Dermis microvascular lymphatic vessel endothelial cell (primary cell): ENCODE measurements at regions not wholly inside any gene's neighbourhood (a gene's known extent, or its start where the extent isn't known, plus 50 kb on each side); places are given as distances from the start of the nearest gene placed in this dataset.

Experiments used
- DNase-seq, 2 donors: peaks; one replicate each; pipeline versions ENCODE4 v3.0.0 to v3.0.0-alpha.2; 2010; ENCODE audit warnings: low read depth in 2 of 2

DNA sequence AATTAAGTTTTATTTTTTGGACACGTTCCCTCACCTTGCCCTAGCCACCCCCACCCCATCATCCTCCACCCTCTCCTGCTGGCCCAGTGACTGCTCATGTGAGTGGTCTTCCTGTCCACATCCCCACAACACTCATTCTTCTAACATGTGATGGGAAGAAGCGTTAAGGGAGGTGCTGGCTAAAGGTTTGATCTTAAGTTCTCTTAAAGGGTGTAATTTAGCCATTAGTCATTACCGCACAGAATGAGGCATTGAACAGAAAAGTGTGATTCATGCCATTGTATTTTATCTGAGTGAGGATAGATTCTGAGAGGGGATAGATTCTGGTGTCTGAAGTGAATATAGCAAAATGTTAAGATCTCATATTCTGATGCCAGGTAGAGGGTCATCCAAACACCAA is 272.9 kb upstream of the TPM1 start:
- DNase-seq, result peak in 1 of 2 donors; percentile 57

DNA sequence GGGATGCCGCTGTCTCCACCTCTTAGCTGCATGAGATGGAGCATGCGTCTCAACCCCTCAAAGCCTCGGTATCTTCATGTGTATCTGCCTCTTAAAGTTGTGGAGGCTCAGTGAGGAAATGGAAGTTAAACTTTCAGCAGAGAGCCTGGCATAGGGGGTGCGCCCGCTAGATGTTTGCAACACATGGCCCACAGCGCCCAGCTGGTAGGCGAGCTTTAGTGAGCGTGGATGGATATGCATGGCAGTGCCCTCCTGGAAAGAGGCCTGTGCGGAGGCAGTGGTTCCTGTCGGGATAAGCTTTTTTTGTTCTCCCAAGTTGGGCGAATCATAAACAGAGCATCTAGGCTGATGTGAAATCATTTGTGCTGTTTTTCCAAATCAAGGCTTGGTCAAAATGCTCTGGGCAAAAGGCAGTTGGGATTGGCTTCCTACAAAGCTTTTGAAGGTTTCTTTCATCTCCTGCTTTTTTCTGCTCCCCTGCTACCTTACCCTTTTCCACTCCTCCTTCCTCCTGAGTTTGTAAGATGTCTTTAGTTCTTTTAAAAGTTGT is 272.4 kb upstream of the TPM1 start:
- DNase-seq, result no peak

DNA sequence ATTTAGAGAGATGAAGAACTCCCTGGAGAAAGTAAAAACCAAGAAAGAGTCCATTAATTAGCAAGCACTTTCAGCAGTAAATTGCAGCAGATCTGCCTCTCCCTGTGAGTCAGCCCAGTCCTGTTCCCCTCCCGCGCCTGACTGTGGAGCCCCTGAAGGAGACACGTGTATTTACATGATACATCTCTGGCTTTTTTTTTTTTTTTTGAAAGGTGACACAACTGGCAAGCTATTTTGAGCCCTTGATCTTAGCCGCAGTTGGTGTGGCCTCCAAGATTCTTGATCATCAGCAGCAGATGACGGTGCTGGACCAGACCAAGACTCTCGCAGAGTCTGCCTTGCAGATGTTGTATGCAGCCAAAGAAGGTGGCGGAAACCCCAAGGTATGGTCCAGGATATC is 271.8 kb upstream of the TPM1 start:
- no peak for DNase-seq

DNA sequence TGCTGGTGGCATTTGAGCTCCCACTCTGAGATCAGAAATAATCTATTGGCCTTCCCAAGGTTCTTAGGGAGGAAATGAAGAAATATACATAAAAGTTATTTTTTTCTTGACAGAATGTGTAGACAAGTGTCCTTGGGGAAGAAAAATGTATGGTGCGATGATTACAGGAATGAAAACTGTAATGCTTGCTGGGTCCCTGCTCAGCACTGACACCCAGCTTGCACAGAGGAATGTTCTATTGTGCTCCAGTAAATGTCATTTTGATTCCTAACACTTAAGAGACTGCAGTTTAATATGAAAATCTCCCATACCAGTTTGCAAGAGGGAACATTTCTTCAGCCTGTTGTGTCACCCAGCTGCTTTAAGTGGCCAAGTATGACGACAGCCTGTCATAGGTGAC is 271.3 kb upstream of the TPM1 start:
- no peak for DNase-seq

DNA sequence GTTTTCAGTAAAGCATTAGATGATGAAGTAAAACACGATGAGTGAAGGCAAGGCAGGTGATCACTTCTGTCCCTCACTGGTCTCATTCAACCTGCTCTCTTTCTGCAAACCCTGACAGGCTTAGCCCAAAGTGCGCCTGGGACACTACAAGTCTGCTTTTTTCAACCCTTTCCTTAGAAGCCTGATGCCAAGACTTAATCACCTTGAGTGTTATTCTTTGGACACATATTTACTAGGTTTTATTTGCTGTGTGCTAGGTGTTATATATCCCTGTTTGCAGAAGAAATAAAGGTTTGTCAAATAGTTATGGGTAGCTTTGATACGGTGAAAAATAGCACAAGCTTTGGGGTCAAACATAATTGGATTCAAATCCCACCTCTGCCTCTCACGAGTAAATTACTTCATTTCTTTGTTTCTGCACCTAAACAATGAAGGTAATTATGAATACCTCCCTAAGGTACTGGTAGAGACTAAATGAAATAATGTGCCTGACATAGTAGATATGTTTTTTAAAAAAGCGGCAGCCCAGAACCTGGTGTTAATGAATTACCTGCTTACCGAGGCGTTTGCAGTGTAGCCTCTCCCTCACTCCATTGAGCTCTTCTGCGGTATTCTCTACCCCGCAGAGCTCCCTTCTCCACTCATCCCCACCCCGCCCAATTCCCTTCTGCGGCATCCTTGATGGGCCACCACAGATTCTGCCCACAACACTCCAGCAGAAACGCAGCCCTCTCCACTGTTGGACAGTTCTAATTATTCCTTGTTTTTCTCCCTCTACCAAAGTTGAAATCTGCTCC is 269.0 kb upstream of the TPM1 start:
- DNase-seq, result no peak

DNA sequence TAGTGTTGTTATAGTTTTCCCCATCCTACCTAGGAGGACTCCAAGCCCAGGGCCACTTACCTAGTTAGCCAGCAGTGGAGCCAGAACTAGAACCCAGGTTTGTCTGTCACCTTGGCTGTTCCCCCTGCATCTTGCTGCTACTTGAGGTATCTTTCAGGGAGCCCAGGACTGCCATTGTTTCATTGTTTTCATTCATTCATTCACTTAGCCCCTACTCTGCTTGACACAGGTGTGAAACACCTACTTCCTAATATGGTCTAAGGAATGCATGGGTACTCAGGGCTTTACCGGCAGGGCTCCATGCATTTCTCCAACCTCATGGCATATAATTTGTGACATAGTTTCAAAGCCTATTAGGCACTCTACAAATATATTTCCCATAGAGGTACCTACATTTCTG is 266.6 kb upstream of the TPM1 start:
- no peak for DNase-seq

DNA sequence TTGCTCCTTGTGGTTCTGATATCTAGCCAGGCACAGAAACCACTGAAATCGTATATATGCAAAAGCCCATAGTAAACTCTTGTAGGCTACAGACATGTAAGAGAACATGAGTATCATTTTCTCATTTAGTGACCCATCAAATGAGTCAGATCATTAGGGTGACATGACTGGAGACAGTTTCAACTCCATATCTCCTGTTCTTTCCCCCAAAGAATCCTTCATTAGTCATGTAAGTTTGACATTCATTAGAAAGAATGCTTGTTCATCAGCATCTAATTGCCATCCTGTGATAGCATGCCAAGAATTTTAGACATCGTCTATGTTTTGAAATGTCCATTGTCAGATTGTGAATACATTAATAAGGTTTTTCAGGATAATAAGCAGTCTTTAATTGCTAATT is 264.9 kb upstream of the TPM1 start:
- no peak for DNase-seq

DNA sequence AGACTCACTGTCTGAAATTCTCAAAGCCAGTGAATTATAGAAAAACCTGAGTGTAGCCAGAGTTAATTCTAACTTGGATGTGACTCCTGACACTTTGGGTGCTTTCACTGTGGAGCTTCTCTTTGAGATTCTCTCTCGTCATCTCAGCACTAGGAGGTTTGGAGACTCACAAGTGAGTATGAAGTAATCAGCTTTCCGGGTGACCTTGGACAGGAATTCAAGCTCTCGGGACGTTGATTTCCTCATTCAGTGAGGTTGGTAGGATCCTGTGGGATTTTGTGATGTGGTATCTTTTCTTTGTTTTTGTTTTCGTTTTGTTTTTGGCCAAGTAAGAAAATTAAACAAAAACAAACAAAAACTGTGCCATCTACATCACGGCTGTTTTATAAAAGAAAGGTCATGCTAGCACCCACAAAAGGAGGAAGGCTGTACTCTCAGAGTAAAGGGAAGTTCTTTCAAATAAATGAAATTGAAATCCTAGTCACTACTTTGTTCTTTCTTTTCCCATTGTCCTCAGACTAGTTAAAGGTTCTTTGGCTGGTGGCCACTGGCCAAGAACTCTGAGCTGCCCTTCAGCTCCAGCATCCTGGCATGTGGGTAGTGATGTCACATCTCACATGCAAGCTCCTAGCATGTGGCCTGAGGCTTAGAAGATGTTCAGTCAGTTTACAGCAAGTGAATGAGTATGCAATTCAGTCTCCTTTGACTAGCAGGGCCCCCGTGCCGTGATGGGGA is 263.3 kb upstream of the TPM1 start:
- peak in 1 of 2 donors; percentile 76 for DNase-seq

DNA sequence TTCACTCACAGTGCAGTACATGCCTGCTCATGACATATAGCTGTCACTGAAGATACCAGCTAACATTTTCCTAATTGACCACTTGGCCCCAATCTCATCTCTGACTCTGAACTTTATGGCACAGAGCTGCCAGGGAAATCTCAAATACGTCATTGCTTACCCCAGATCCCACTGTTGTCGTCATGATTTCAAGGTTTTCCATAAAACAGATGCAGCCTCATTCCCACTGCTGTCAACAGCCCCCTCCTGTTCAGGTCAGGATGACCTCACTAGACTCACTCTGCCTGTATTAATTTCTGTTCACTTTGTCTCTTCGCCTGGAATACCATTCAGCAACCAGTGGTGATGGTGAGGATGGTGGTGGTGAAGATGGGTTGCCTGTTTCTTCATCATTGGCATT is 262.6 kb upstream of the TPM1 start:
- no peak for DNase-seq

DNA sequence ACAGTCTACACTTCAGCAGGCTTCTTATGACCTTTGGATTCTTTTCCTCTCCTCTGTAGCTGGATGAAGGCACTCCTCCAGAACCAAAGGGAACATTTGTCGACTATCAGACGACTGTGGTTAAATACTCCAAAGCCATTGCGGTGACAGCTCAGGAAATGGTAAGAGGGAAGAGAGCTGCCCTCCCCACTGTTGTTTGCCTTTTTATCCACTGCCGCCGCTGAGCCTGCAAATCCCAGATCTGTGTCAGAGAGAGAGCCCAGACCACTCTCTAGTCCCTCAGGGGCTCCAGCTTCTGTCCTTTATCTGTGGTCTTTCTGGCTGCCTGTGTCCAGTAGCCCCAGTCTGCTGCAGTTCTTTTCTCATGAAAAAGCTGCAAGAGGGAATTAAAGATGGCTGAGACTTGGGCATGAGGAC is 261.5 kb upstream of the TPM1 start:
- DNase-seq, result no peak

DNA sequence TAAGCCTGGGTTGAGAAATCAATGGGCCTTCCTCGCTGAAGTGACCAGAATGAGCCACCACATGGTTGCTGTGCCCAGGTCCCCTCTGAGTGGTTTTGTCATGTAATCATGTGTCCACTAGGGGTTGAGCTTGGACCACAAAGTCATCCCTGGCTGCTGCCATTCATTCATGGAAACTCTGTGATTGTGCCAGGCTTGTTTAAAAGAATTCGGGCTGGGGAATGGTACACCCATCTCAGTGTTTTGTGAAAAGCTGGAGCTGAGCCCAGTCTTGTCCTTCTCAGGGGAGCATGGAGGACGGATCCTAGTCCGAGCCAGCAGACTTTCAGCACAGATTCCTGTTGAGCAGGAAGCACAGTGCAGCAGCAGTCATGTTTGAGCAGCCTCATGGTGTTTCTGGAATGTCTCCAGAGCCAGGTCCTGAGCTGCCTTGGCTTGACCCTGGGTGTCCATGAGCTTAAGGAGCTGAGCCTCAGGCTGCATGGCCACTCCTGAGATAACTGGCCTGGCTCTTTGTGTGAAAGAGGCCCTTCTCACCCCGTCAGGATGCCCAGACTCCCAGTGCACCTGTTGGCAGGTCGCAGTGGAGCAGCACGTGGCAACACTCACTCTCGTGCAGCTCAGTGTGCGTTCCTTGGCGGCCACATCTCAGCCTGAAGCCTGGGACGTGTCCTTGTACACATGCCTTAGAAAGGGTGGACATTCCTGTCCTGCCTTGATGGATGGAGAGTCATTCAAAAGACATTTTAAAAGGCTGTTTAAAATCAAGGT is 260.3 kb upstream of the TPM1 start:
- DNase-seq, result peak; percentile 87 to 92

DNA sequence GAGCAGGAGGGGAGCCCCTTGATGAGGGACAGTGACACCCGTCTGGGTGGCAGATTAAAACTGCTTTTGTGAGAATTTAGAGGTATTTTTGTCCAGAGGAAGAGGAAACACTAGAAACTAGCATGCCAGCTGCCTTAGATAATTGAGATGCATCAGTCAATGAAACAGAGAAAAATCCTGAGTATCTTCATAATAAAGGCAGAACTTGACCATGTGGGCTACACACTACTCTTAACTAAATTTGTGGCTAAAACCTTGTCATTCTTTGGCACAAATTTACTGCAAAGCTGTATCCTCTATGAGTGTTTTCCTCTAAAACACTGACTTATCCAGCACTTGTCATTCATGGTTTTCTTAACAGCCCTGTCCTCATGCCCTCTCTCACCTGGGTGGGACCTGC is 259.7 kb upstream of the TPM1 start:
- DNase-seq, result no peak

DNA sequence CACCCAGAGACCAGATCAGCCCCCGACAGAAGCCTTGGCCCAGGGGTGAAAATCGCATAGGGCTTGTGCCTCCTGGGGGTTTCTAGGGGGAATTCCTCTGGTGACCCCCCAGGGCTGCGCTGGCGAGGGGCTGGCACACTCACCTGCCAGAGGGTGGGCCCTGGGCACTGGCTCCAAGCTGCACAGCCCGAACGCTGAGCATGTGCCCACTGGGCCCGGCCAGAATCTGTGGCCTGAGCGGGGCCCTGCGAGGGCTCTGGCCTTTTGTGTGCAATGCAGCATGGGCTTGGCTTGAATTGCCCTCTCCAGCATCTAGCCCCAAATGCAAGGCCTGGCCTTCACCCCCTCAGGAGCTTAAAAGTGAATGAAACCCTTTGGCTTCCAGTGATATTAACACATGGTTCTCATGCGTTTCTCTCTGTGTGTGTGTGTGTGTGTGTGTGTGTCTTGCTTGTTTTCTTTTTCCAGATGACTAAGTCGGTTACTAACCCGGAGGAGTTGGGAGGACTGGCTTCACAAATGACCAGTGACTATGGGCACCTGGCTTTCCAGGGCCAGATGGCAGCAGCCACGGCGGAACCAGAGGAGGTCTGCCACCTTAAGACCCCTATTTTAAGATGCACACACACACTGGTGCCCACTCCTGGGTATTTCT is 259.1 kb upstream of the TPM1 start:
- DNase-seq, result peak in 1 of 2 donors; percentile 62

DNA sequence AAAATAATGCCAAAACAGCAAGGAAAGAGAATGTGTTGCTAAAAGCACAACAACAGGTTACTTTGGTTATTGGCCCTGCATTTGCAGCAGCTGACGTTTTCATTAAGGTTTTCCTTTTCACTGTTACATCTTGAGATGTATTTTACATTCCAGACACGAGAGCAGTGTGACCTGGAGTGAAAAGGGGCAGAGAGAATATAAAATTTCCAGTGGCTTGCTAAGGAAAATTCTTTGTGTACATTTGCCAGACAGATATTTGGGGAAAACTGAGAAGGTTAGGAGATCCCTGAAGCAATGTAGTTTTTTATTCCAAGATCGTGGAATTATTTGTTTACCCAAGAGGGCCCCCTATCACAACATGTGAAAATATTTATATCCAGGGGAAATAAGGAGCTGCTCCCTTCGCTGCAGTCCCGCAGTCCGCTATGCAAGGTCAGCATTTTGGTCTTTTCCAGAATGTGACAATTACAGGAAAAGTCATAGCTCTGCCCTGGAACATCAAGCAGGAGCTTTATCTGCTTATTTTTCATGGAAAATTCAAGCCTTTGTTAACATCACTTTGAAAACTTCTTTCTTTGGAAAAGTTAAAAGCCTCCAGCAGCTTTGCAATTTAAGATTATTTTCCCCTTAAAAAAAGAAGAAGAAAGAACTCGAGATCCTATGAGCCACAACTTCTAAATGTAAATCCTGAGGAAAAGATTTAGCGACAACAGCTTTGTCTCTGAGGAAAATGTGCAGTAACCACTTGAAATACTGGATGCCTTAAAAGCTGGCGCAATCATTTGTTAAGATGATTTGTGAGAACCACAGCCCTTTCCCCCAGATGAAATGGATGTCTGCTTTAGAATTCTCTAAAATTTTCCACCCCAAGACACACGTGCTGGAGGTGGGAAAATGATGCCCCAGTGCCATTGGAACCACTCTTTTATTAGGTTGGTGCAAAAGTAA is 256.4 kb upstream of the TPM1 start:
- DNase-seq, result peak; percentile 15 to 31

DNA sequence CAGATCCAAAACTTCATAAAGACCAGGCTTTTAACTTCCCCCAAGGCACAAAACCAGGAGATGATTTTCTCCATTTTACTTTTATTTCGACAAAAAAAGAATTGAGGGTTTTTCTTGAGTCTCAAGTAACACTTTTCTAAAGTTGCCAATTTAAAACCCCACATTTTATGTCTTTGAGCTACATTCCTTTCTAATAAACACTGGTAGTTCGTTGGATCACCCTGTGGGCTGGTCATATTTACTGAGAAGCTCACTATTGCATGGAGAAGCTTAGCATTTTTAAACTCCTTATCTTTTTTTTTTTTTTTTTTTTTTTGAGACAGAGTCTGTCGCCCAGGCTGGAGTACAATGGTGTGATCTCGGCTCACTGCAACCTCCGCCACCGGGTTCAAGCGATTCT is 255.1 kb upstream of the TPM1 start:
- DNase-seq, result no peak

DNA sequence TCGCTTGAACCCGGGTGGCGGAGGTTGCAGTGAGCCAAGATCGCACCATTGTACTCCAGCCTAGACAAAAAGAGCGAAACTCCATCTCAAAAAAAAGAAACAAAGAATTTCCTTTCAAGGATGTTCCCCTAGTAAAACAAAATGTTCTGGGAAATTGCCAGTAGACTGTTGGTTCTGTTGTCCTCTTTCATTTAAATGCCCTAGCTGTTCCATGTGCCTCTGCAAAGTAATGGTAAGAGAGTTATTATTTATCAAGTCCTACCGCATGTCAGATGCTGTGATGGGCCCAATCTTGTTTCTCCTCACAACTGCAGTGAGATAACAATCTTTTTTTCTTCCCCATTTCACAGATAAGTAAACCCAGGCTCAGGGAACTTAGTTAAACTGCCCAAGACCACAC is 254.3 kb upstream of the TPM1 start:
- no peak for DNase-seq

DNA sequence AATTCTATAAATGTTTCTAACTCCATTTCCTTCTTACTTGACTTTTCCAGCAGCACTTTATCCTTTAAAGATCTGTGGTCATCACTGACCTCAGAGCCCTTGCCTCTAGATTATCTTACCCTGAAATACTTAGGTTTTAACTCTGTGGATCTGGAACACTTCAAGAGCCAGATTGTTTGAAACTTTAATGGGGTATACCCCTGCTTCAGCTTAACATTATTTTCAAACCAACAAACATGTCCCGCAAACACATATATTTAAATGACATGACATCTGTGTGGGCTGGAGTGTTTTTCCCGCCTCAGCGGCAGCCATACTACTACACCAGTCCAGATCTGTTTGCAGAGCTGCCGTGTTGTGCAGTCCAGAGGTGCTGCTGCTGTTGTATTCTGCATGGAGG is 252.0 kb upstream of the TPM1 start:
- DNase-seq, result no peak

DNA sequence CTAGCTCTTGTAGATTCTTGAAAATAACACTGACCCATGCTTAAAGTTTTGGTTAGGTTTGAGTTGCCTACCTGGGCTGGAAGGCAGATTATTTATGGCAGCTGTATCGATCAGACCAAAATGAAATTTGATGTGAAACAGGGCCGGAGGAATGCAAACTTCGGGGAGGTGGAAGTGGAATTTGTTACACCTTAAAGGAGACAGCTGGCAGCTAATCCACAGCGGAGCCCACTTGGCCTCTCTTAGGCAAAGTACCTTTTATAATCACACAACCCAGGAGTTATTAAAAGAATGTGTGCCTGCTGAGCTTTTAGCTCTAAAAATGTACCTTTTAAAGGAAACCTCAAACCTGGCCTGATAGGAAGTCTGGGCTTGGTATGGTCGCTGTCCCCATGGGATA is 250.9 kb upstream of the TPM1 start:
- DNase-seq, result no peak

DNA sequence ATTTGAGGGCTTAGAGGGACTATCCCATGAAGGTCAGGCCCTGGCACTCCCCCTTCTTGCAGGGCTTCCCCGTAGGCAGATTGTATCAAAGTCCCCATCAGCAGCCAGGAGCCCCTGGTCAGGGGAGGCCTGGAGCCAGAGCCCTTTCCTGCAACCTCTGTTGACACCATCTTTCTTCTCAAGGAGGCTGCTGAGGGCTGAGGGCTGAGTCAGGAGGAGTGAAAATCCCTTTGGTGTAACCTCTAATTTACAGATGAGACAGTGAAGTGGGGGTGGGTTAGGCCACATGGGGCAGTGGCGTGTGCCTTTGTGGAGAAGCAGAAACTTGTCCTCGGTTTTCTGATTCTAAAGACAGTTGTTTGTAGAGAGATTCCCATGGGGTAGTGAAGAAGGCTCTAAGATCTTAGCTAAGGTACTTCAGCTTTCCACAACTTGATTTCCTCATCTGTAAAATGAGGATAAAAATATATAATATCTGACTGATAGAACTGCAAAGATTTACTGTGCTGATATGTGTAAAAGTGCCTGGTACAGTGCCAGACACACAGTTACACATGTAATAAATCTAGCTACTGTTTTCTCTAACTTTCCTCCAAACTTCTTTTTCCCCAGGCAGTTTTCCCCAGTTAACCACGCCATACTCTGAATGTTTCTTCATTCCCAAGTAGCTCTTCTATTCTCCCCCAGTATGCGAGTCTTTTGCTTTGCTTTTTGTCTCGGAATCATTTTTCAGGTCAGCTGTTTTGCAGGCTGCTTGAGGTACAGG is 249.4 kb upstream of the TPM1 start:
- DNase-seq, result no peak

DNA sequence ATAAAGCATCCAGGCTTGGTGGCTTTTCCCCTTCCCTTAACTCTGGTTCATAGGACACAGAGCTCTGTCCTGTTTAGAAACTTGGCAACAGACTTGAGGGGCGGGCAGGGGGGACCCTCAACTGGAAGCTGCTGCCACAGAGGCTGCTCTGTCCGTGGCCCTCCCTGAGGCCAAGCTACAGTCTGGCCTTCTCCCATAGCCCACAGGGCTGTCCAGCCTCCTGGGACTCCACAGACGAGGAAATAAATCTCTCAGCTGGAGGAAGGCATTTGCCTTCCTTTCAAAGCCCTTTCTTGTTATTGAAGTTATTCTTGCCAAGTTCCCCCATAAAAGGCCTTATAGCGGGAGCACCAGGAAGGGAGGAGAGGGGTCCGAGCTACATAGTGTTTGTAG is 248.8 kb upstream of the TPM1 start:
- peak in 1 of 2 donors; percentile 35 for DNase-seq
